CD14-positive monocyte (primary cell): ENCODE measurements at regions not wholly inside any gene's neighbourhood (a gene's known extent, or its start where the extent isn't known, plus 50 kb on each side); places are given as distances from the start of the nearest gene placed in this dataset.

Experiments used
- DNase-seq, 3 donors: peaks; one replicate each; pipeline ENCODE4 v3.0.0-alpha.2; 2011 to 2022
- H2AFZ ChIP-seq: 2 replicates; pipeline ENCODE4 v1.6.0; 2012; ENCODE audit warnings: mild to moderate bottlenecking, low read depth, low read length, inconsistent platforms; ENCODE audit not compliant: insufficient read depth, poor library complexity, severe bottlenecking
- H3K27ac ChIP-seq, 2 donors: 1 replicate in 1 of 2; 2 replicates in 1 of 2; pipeline ENCODE4 v1.5.1; 2012 to 2013; ENCODE audit warnings: low read length in 2 of 2, control low read depth in 1 of 2, inconsistent platforms in 1 of 2, low read depth in 1 of 2, mild to moderate bottlenecking in 1 of 2
- H3K27me3 ChIP-seq, 2 donors: one replicate each; pipeline versions ENCODE4 v1.6.0 to v1.6.1; 2011 to 2013; ENCODE audit warnings: low read length in 2 of 2; ENCODE audit not compliant: control insufficient read depth in 2 of 2, insufficient read depth in 2 of 2
- H3K36me3 ChIP-seq, 2 donors: replicated peaks in 1 of 2; 1 replicate in 1 of 2; 2 replicates in 1 of 2; pipeline versions ENCODE4 v1.5.1 to v1.6.1; 2012 to 2013; ENCODE audit warnings: low read length in 2 of 2, control low read depth in 1 of 2, inconsistent platforms in 1 of 2, mild to moderate bottlenecking in 1 of 2; ENCODE audit not compliant: insufficient read depth in 2 of 2, control insufficient read depth in 1 of 2
- H3K4me1 ChIP-seq, 2 donors: 1 replicate in 1 of 2; 2 replicates in 1 of 2; pipeline versions ENCODE4 v1.5.1 to v1.6.1; 2012 to 2013; ENCODE audit warnings: low read length in 2 of 2, control low read depth in 1 of 2, inconsistent platforms in 1 of 2, mild to moderate bottlenecking in 1 of 2, moderate library complexity in 1 of 2; ENCODE audit not compliant: insufficient read depth in 2 of 2, control insufficient read depth in 1 of 2
- H3K4me2 ChIP-seq: replicated peaks from 2 replicates; pipeline ENCODE3; 2012; ENCODE audit warnings: low read length, moderate library complexity, mild to moderate bottlenecking; ENCODE audit not compliant: poor library complexity, severe bottlenecking; ENCODE audit errors: extremely low read depth
- H3K4me3 ChIP-seq, 3 experiments: fragments of 200-600 bp in 1 of 3; sonication (generic) in 1 of 3; replicated peaks in 1 of 3; 1 replicate in 2 of 3; 2 replicates in 1 of 3; pipeline ENCODE4 v1.5.1; 2011 to 2013; ENCODE audit warnings: low read length in 3 of 3, mild to moderate bottlenecking in 3 of 3, control low read depth in 2 of 3, low read depth in 2 of 3, inconsistent platforms in 1 of 3, moderate library complexity in 1 of 3
- H3K79me2 ChIP-seq: 2 replicates; pipeline ENCODE4 v1.6.0; 2012; ENCODE audit warnings: mild to moderate bottlenecking, control low read depth, inconsistent platforms, low read length, moderate library complexity; ENCODE audit not compliant: insufficient read depth
- H3K9ac ChIP-seq: 2 replicates; pipeline ENCODE4 v1.6.0; 2017; ENCODE audit warnings: low read length, mild to moderate bottlenecking; ENCODE audit not compliant: insufficient read depth, poor library complexity, severe bottlenecking
- H3K9me3 ChIP-seq, 2 donors: replicated peaks in 1 of 2; 1 replicate in 1 of 2; 2 replicates in 1 of 2; pipeline versions ENCODE4 v1.5.1 to v1.6.1; 2012 to 2013; ENCODE audit warnings: low read length in 2 of 2, control low read depth in 1 of 2; ENCODE audit not compliant: control insufficient read depth in 1 of 2, insufficient read depth in 1 of 2
- H4K20me1 ChIP-seq: 2 replicates; pipeline ENCODE4 v1.6.0; 2012; ENCODE audit warnings: mild to moderate bottlenecking, low read length, control low read depth, moderate library complexity; ENCODE audit not compliant: insufficient read depth
- H3K27ac Mint-ChIP-seq, 7 donors: one replicate each; pipeline ENCODE4 v1.8.0; 2020; ENCODE audit warnings: mild to moderate bottlenecking in 7 of 7, mixed read lengths in 7 of 7, moderate library complexity in 6 of 7, inconsistent platforms in 2 of 7
- H3K27me3 Mint-ChIP-seq, 3 donors: one replicate each; pipeline ENCODE4 v1.8.0; 2021 to 2022; ENCODE audit warnings: low read depth in 3 of 3, mild to moderate bottlenecking in 3 of 3, mixed read lengths in 3 of 3, moderate library complexity in 3 of 3, inconsistent platforms in 1 of 3
- H3K36me3 Mint-ChIP-seq, 2 donors: one replicate each; pipeline ENCODE4 v1.8.0; 2020; ENCODE audit warnings: mixed read lengths in 2 of 2, inconsistent platforms in 1 of 2, mild to moderate bottlenecking in 1 of 2
- H3K4me1 Mint-ChIP-seq: one replicate; pipeline ENCODE4 v1.8.0; 2020; ENCODE audit warnings: mild to moderate bottlenecking, mixed read lengths
- H3K4me3 Mint-ChIP-seq, 2 donors: one replicate each; pipeline ENCODE4 v1.8.0; 2020; ENCODE audit warnings: mild to moderate bottlenecking in 2 of 2, mixed read lengths in 2 of 2, moderate library complexity in 1 of 2
- H3K9me3 Mint-ChIP-seq, 7 donors: one replicate each; pipeline ENCODE4 v1.8.0; 2020 to 2022; ENCODE audit warnings: mixed read lengths in 7 of 7, mild to moderate bottlenecking in 6 of 7, moderate library complexity in 6 of 7, inconsistent platforms in 2 of 7
- WGBS: methylation state at CpG from one replicate; pipeline ENCODE4 v1.1.5; 2013; ENCODE audit warnings: missing lambda C conversion rate; ENCODE audit not compliant: insufficient coverage; 5-methylcytosine and 5-hydroxymethylcytosine counted together
- intact Hi-C, 2 donors: fragments of 100-400 bp; cut with micrococcal nuclease; formaldehyde crosslinking; loops; one replicate each; pipeline versions ENCODE4 v1.15.0 to v1.15.1; 2023
- TF ChIP-seq, protein P1 (sequence below): fragments of 200-600 bp; IDR thresholded peaks from one replicate; pipeline ENCODE4 v1.8.0; 2022; ENCODE audit warnings: antibody characterized with exemption, mild to moderate bottlenecking

DNA sequence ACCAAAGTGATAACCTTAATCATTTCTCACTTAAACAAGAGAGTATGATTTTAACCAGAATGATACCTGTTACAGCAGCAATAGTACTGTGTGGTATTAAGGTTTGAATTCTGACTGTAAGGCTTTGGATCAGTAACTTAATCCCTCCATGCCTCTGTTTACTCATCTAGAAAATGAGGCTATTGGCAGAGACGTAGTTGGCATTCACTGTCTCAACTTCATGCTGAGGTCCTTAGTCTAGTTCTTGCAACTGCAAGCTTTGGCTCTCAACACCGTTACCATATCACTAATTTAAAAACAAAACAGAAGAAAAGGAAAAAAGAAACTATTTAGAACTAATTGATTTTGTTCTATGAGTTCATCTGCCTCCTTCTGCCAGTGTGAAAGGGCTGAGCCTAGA is 875.4 kb downstream of the MCTP2 start:
- H3K9me3 ChIP-seq: no peaks in the 10 kb centered on the region
- TF ChIP-seq, protein P1, sequence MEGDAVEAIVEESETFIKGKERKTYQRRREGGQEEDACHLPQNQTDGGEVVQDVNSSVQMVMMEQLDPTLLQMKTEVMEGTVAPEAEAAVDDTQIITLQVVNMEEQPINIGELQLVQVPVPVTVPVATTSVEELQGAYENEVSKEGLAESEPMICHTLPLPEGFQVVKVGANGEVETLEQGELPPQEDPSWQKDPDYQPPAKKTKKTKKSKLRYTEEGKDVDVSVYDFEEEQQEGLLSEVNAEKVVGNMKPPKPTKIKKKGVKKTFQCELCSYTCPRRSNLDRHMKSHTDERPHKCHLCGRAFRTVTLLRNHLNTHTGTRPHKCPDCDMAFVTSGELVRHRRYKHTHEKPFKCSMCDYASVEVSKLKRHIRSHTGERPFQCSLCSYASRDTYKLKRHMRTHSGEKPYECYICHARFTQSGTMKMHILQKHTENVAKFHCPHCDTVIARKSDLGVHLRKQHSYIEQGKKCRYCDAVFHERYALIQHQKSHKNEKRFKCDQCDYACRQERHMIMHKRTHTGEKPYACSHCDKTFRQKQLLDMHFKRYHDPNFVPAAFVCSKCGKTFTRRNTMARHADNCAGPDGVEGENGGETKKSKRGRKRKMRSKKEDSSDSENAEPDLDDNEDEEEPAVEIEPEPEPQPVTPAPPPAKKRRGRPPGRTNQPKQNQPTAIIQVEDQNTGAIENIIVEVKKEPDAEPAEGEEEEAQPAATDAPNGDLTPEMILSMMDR: no peak
- Mint-ChIP-seq H3K27ac (no peak overlapping the region), H3K4me1 (no peaks in the 10 kb centered on the region), H3K27me3 (peaks cover 0 to 1% (median 0%) of the 10 kb centered on the region in 3 donors), H3K4me3 (no peak overlapping the region), H3K36me3 (no peaks in the 10 kb centered on the region), H3K9me3 (peaks cover 0 to 5% (median 2%) of the 10 kb centered on the region in 7 donors)
- DNase-seq: no peak
- H3K9ac ChIP-seq: no peak overlapping the region
- H3K27me3 ChIP-seq: no peaks in the 10 kb centered on the region
- intact Hi-C loops: no loop called here
- no peak overlapping the region for H3K4me2 ChIP-seq
- WGBS: 100% methylated on average over 1 of the region's 2 CpGs
- no peaks in the 10 kb centered on the region for H3K36me3 ChIP-seq
- H4K20me1 ChIP-seq: no peaks in the 10 kb centered on the region
- no peaks in the 10 kb centered on the region for H3K79me2 ChIP-seq
- no peak overlapping the region for H3K4me3 ChIP-seq
- no peak overlapping the region for H3K27ac ChIP-seq
- H2AFZ ChIP-seq: no peak overlapping the region
- no peaks in the 10 kb centered on the region for H3K4me1 ChIP-seq

DNA sequence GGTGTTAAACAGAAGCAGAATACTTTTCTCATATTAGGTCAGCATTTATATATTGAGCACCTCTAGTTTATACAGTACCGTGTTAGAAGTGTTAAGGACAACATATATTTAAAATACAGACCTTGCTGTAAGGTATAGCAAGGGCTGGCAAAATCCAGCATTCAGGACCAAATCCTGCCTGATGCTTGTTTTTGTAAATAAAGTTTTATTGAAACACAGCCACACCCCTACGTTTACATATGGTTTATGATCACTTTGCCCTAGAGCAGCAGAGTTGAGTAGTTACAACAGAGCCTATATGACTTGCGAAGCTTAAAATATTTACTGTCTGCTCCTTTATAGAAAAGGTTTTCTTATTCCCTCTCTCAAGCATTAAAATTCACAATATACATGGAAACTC is 877.3 kb downstream of the MCTP2 start:
- Mint-ChIP-seq H3K4me1 (no peaks in the 10 kb centered on the region), H3K4me3 (no peak overlapping the region), H3K27me3 (peaks cover 0 to 1% (median 0%) of the 10 kb centered on the region in 3 donors), H3K9me3 (peaks cover 0 to 5% (median 0%) of the 10 kb centered on the region in 7 donors), H3K36me3 (no peaks in the 10 kb centered on the region), H3K27ac (no peak overlapping the region)
- no peaks in the 10 kb centered on the region for H3K27me3 ChIP-seq
- TF ChIP-seq, protein P1: no peak
- H3K4me3 ChIP-seq: no peak overlapping the region
- no CpG with 5 or more reads among the region's 3 CpGs for WGBS
- H2AFZ ChIP-seq: no peak overlapping the region
- no peaks in the 10 kb centered on the region for H3K79me2 ChIP-seq
- no peaks in the 10 kb centered on the region for H4K20me1 ChIP-seq
- H3K9ac ChIP-seq: no peak overlapping the region
- H3K36me3 ChIP-seq: no peaks in the 10 kb centered on the region
- no peak overlapping the region for H3K27ac ChIP-seq
- no peak for DNase-seq
- intact Hi-C loops: no loop called here
- H3K4me2 ChIP-seq: no peak overlapping the region
- no peaks in the 10 kb centered on the region for H3K4me1 ChIP-seq
- peaks cover 0 to 2% of the 10 kb centered on the region in 2 donors for H3K9me3 ChIP-seq
